NCI-H2171 treated with DMSO at 0.1 percent for 48 hours (cell line): ENCODE measurements at regions not wholly inside any gene's neighbourhood (a gene's known extent, or its start where the extent isn't known, plus 50 kb on each side); places are given as distances from the start of the nearest gene placed in this dataset.

Experiments used
- DNase-seq: peaks from one replicate; lab custom pipeline; 2025; lab: John Stamatoyannopoulos, UW

- DNase-seq = no peak
These were observed 2012.5 kb upstream of the LRRTM1 start for GRCh38 chr2:82317012-82317411.

GRCh38 chr2:82316586-82316985 is 2012.0 kb upstream of the LRRTM1 start:
- no peak for DNase-seq

DNA sequence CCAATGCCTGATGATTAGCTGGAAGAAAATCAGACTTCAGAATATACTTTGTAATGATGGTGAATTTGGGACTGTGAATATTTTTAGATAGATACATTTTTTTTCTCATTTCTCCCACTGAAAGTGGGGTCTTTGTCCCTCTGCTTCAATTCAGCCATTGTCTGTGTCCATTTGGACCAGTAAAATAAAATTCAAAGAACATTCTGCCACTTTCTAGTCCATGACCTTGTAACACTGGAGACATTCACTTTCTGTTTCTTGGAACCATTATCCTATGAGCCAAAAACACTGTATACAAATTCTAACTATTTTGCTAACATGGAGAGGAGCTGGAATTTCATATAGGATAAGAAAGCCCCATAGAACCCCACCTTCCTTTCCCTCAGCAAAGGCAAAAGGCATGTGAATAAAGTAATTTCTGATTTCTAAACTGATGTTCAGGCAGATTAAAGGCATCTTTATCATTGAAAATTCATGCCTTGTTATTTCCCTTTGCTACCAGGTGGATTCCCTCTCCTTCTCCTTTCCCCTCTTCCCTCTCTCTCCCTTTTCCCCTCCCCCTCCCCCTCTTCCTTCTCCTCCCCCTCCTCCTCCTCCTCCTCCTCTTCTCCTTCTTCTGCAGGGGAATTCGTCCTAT is 2010.4 kb upstream of the LRRTM1 start:
- no peak for DNase-seq

DNA sequence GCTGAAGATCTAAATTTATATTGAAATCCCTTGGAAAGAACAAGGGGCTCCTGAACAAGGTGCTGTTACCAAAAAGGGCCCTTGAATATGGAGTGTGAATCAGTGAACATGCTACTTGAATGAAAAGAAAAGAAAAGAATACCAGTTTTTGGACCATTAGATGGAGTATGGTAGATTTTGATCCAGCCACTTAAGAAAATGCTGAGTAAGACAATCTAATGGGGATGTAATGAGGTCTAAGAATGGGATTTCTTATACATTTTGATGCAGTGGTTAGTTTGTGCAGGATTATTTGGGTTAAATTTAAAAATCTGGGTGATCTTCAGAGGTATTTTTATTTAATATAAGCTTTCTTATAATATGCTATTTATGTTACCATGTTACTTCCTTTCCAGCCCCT is 2003.0 kb upstream of the LRRTM1 start:
- no peak for DNase-seq

DNA sequence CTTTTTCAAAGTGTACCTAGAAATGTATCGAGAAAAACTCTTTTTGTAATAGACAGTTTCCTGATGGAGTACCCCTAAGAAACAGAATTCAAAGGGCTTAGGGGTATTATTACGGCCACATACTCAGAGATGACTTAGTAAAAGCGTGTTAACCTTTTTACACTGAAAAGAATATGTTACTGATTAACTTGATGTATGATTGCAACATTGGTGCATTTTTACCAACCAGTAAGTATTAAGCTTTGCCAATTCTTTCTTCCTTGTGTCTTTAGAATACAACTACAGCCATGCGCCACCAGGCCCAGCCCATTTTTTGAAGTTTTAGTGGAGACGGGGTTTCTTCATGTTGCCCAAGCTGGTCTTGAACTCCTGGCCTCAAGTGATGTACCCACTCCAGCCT is 1997.0 kb upstream of the LRRTM1 start:
- no peak for DNase-seq

GRCh38 chr2:82289446-82289845 is 1984.9 kb upstream of the LRRTM1 start:
- no peak for DNase-seq

DNA sequence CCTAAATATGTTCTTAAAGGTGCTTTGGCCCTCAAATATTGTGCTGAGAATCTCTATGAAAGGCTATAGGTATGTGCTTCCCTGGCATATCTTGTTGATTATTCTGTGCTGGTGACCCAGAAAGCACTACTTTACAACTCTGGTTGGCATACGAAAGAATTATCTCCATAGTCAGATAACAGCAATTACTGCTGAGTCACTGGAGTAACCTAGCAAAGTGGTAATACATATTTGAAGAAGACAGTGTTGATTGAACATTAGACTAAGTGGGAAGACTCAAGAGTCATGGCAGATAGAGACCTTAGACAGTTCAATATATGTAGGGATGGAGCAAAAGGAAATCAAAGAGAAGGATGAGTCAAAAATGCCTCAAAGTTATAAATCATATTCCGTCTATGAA is 1978.5 kb upstream of the LRRTM1 start:
- no peak for DNase-seq

GRCh38 chr2:82282111-82282882 is 1977.7 kb upstream of the LRRTM1 start:
- no peak for DNase-seq

- no peak for DNase-seq
These were observed 1974.8 kb upstream of the LRRTM1 start for GRCh38 chr2:82279367-82279766.

- DNase-seq = no peak
These were observed 1973.9 kb upstream of the LRRTM1 start for GRCh38 chr2:82278416-82278815.

DNA sequence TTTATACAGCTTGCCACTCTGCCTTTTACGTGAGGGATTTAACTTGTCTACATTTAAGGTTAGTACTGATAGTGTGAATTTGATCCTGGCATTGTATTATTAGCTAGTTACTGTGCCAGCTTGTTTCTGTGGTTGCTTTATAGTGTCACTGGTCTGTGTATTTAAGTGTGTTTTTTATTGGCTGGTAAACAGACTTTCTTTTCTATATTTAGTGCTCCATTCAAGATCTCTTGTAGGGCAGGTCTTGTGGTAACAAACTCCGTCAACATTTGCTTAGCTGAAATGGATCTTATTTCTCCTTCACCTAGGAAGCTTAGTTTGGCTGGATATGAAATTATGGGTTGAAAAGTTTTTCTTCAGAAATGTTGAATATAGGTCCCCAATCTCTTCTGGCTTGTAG is 1971.0 kb upstream of the LRRTM1 start:
- DNase-seq = no peak

DNA sequence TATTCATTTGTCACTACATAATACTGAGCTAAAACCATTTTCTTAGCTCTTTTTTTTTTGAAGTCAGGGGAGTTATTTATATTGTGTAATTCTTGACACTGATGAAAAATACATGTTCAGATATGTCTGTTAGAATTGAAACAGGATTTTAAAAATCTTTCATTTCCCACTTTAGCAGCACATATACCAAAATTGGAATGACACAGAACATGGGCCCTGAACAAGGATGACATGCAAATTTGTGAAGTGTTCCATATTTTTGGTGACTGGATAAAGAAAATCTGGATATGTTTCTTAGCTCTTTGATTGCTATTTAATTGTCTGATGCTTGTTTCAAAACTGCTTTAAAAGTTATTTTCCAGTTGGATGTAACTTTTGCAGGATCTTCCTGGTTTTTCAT is 1963.9 kb upstream of the LRRTM1 start:
- DNase-seq = no peak

- DNase-seq = no peak
These were observed 1956.0 kb upstream of the LRRTM1 start for GRCh38 chr2:82260521-82260920.

GRCh38 chr2:82259551-82259950 is 1955.0 kb upstream of the LRRTM1 start:
- DNase-seq = no peak

DNA sequence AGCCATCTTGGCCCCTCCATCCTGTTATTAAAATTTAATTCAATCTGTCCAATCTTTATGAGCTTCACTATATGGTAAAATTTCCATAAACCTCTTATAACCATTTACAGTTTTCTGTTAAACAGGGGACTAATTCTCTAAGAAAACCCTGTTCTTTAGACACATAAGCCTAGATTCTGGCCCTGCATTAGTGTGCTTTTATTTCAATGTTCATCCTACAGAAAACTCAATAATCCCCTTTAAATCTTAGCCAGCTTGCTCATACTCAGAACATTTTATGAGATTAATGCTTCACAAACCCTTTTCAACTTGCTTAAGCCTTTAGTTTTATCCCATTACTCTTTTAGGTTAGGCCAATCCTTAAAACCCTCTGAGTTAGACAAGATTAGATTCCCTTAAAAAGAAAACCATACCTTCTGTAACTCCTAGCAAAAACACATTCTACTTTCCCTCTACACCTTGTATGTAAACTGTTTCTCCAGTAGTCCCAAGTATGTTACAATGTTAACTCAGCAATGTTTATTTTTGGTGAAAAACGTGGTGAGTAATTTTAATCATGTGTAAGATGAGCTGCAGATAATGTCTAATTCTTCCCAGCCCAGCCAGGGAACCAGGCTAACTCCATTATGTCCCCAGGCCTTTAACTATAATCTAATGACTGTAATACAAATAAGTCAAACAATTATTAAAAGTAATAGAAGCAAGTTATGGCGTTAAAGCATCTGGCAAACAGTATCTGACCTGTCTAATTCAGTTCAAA is 1953.4 kb upstream of the LRRTM1 start:
- DNase-seq = no peak

GRCh38 chr2:82256983-82257632 is 1952.6 kb upstream of the LRRTM1 start:
- DNase-seq = no peak

GRCh38 chr2:82256288-82256687 is 1951.7 kb upstream of the LRRTM1 start:
- DNase-seq = no peak

DNA sequence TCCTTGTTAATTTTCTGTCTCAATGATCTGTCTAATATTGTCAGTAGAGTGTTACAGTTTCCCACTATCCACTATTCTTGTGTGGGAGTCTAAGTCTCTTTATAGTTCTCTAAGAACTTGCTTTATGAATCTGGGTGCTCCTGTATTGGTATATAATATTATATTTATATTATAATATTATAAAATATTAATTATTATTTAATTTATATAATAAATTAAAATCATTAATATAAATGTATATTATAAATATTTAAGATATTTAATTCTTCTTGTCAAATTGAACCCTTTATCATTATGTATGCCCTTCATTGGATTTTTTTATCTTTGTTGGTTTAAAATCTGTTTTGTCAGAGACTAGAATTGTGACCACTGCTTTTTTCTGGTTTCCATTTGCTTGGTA is 1950.2 kb upstream of the LRRTM1 start:
- DNase-seq = no peak

DNA sequence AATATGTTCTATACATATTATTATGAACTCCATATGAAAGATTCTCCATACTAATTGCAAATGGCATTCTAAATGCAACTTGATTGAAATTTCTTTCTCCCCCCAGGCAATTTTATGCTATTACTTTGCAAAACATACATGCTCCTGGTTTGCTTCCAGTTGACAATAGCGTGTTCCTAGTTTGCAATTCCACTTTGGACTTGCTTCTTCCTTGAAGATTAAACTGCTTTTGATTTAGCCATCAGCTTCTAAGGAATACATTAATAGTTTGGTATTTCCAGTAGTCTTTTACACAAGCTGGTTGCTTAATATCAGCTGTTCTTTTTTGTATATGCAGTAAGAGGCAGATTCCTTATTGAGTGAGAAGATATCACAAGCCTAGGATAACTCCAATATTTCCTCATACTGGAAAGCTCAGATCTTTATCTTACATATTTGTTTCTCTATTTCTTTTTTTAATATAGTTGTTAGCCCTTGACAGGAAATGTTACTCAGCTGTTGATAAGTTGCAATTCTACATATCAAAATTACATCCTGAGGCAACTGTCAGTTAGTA is 1941.7 kb upstream of the LRRTM1 start:
- no peak for DNase-seq

- no peak for DNase-seq
These were observed 1934.6 kb upstream of the LRRTM1 start for GRCh38 chr2:82239176-82239575.

GRCh38 chr2:82237994-82238662 is 1933.6 kb upstream of the LRRTM1 start:
- no peak for DNase-seq
